HG02763 (cell line): ENCODE measurements at regions not wholly inside any gene's neighbourhood (a gene's known extent, or its start where the extent isn't known, plus 50 kb on each side); places are given as distances from the start of the nearest gene placed in this dataset.
"Not testable (repeated sequence)": the region's sequence is repeated elsewhere in the genome, so short reads cannot be mapped to it uniquely, and the experiment has no call there.

Experiments
- ATAC-seq: cut with Tn5 transposase; IDR thresholded peaks from one replicate; pipeline ENCODE4 v1.9.1; 2021; ENCODE audit warnings: mild to moderate bottlenecking, moderate library complexity; ENCODE audit not compliant: unreplicated experiment

GRCh38 chr10:57367412-57367811 lies 900.3 kb downstream of the IPMK start:
- no peak for ATAC-seq

DNA sequence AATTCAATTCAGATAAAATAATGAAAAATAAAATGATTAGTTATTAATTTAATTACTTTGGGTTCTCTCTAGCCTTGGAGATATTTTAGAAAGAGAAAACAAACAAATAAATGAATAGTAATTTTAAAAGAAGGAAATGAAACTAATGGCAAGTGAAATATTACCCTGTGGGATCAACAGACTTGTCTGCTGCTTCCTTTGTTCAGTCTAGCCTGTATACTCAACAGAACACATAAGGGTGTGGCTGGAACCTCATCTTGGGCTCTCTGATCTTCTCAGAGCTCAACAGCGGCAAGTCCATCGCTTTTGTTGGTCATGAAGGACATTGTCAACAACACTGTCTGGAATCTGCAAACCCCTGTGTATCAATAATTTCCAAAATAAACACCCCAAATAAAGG lies 904.9 kb downstream of the IPMK start:
- ATAC-seq = no peak

DNA sequence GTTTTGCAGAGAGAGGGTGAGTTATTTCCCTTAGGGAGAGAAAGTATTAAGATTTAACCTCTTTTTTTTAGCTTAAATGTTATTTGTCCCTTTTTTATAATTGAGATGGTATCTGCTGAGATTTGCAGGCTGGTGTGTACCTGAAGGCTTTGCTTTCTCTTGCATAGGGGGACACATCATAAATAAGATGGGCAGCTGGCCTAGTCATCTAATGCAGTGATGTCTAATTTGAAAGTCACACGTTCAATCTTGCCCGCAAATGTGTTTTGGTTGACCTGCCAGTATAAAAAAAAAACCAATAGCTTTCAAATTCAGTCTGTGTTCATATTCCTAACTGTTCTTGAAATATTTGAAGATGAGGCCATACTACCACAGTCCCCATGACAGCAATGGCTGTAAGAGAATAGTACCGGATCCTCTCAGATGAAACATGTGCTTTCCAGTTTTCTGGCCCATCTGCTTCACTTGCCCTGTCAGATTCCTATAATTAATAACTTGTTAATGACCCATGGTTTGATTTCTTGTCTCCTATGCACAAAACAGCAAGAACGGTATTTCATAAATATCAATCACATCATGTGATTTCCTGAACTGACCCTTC lies 914.2 kb downstream of the IPMK start:
- no peak for ATAC-seq

DNA sequence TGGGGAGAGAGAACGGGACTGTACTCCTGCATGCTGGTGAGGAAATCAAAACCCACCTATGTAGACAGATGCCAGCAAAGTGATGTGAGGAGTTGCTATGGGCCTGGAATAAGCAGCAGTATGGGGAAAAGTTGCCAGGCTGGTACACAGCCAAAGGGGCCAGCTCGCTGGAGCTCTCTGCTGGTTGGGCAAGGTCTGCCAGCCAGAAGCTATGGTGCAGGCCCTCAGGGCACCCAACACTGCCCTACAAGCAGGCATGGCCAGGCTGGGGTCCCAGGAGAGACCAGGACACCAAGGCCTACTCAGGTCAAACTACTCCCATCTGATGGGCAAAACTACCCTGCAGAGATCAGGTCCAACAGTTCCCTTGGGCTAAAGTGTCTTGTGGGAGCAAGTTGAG lies 916.6 kb downstream of the IPMK start:
- no peak for ATAC-seq

GRCh38 chr10:57341294-57341693 lies 926.4 kb downstream of the IPMK start:
- no peak for ATAC-seq

- ATAC-seq = no peak
These were observed 928.7 kb downstream of the IPMK start for GRCh38 chr10:57338823-57339558.

DNA sequence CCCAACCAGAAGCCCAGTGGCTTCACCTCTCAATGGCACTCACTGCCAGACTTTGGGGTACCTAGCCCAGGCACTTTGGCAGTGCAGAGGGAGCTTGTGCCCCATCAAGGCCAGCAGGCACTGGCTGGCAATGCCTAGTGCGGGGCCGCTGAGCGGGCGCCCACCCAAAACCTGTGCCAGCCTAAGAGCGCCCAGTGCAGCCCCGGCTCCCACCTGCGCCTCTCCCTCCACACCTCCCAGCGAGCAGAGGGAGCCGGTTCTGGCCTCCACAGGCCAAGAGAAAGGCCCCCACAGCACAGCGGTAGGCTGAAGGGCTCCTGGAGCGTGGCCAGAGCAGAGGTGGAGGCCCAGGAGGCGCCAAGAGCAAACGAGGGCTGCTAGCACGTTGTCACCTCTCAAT lies 930.8 kb downstream of the IPMK start:
- ATAC-seq = no peak

GRCh38 chr10:57336341-57336740 lies 931.4 kb downstream of the IPMK start:
- no peak for ATAC-seq

- no peak for ATAC-seq
These were observed 933.2 kb downstream of the IPMK start for GRCh38 chr10:57334523-57334922.

GRCh38 chr10:57333880-57334279 lies 933.8 kb downstream of the IPMK start:
- ATAC-seq = no peak

DNA sequence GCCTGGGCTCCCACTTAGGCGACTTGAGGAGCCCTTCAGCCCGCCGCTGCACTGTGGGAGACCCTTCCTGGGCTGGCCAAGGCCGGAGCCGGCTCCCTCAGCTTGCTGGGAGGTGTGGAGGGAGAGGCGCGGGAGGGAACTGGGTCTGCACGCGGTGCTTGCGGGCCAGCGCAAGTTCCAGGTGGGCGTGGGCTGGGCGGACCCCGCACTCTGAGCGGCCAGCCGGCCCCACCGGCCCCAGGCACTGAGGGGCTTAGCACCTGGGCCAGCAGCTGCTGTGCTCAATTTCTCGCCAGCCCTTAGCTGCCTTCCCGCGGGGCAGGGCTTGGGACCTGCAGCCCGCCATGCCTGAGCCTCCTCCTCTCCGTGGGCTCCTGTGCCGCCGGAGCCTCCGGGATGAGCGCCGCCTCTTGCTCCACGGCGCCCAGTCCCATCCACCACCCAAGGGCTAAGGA lies 946.3 kb downstream of the IPMK start:
- ATAC-seq = not testable (repeated sequence)

DNA sequence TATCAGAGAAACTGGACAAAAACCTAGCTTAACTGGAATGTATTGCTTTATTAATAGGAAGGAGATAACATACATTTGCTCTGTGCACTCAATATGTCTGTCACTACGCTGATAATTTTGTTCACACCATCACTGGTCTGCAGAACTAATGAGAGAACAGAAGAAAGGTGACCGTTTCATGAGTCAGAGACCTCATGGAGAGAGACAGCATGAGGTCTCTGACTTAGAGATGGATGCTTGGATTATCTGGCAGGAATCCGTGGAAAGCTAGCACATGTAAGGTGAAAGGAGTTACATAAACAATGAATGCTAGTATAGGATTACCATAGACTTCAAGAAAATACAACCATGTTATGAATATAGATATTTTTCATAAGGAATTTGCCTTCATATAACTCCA lies 947.3 kb downstream of the IPMK start:
- ATAC-seq = no peak

GRCh38 chr10:57314046-57314445 lies 953.0 kb upstream of the ZWINT start:
- ATAC-seq = no peak

DNA sequence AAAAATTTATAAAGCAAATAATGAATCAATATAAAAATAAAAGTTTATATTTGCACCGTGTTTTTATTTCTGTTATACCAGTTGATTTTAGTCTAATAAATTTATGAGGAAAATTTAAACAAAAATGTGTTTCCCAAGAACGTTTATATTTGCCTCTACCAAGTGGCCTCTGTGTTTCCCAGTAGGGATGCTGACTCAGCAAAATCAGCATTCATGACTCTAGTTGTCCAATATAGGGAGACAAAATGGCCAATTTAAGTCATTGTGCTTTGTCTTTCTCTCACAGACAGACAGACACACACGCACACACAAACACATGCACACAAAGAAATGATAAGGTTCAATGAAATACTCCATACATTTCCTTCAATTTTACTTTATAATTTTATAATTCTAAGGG lies 942.5 kb upstream of the ZWINT start:
- no peak for ATAC-seq

DNA sequence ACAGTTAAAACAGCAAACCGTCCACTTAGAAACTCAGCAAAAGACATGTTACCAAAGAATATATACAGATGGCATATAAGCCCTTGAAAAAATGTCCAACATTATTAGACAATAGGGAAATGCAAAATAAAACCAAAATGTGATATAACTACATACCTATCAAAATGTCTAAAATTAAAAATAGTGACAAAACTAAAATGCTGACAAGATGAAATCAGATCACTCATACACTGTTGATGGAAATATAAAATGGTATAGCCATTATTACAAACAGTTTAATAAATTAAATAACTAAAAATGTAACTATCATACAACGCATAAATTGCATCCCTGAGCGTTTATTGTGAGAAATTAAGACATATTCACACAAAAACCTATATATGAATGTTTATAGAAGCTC lies 939.7 kb upstream of the ZWINT start:
- no peak for ATAC-seq

DNA sequence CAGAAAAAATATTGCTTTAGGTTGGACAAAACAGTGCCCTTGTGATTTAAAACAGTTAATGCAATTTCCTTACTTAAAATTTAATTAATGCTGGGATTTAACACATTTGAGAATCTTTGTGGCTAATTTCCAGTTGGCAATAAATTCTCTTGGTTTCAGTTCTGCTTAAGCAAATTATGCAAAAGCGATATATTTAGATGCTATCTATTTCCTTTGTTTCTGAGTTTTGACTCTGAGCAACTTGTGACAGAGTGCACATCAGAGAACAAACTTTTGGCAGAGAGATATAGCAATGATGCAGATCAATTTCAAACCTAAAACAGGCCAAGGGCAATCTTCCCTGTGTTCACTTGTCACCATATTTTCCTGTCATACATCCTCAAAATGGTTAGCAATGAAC lies 933.6 kb upstream of the ZWINT start:
- ATAC-seq = no peak

- no peak for ATAC-seq
These were observed 927.7 kb upstream of the ZWINT start for GRCh38 chr10:57288754-57289153.

DNA sequence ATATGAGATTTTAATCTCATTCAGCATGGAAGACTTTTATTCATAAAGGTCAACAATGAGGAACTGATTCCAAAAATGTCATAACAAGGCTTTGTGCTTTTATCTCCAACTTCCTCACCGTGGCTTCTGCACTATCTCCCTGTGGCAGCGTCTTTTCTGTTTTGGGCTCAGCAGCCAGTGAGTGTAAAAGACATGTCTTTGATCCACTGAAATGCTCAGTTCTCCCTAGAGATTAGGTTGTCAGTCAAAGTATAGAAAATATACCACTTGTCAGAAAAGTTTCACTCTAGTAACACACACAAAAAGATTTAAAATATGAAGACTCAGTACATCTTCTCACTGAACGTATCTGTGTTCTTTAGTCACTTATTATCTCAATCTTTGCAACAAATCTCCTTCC lies 901.8 kb upstream of the ZWINT start:
- ATAC-seq = no peak

DNA sequence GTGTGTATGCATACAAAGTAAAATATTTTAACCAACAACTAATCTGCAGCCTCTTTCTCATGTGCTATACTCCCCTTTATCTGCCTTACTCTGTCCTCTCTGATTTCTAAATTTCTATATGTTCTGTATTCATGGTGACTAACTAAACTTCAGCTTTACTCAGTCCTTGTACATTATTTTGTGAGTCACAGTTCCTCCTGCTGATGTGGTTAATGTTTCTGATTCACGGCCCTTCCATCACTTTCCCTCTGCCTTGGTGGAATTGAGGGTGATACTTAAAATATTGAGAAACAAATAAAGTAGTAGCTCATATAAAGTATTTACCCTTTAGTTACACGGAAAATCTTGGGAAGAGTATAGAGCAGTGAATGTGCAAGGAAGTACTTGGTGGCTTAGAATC lies 899.1 kb upstream of the ZWINT start:
- ATAC-seq = no peak

DNA sequence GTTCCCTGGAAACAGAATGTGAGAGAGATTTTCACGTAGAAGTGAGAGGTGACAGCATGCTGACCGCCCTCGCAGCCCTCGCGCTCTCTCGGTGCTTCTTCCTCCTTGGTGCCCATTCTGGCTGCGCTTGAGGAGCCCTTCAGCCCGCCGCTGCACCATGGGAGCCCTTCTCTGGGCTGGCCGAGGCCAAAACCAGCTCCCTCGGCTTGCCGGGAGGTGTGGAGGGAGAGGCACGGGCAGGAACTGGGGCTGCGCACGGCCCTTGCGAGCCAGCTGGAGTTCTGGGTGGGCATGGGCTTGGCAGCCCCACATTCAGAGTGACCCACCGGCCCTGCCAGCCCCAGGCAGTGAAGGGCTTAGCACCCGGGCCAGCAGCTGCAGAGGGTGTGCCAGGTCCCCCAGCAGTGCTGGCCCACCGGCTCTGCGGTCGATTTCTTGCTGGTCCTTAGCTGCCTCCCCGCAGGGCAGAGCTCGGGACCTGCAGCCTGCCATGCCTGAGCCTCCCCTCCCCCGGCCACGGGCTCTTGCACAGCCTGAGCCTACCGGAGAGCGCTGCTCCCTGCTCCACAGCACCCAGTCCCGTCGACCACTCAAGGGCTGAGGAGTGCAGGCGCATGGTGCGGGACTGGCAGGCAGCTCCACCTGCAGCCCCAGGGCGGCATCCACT lies 888.7 kb upstream of the ZWINT start:
- no peak for ATAC-seq

GRCh38 chr10:57247271-57247670 lies 886.2 kb upstream of the ZWINT start:
- no peak for ATAC-seq

- ATAC-seq = no peak
These were observed 864.9 kb upstream of the ZWINT start for GRCh38 chr10:57225920-57226319.
